ENCODE measurements at regions not wholly inside any gene's neighbourhood (a gene's known extent, or its start where the extent isn't known, plus 50 kb on each side); places are given as distances from the start of the nearest gene placed in this dataset.

GRCh38 chr1:73717976-73718375, 480.0 kb downstream of the LRRIQ3 start:
- TF ChIP-seq CTCF (conservative IDR thresholded peaks at IDR 0.05; ENCODE audit: low read depth in 2 of 2) (no peak), REST (IDR thresholded peaks at IDR 0.05; ENCODE audit: unreplicated experiment) (no peak), EZH2phosphoT487 (IDR thresholded peaks at IDR 0.05; ENCODE audit: unreplicated experiment) (no peak), POLR2AphosphoS5 (IDR thresholded peaks at IDR 0.05; ENCODE audit: low read depth) (no peak), EZH2 (IDR thresholded peaks at IDR 0.05; ENCODE audit: low read depth, unreplicated experiment) (no peak), CREB1 (CRISPR knock-in tag; IDR thresholded peaks at IDR 0.05; ENCODE audit: low read depth) (no peak), ZNF462 (CRISPR knock-in tag; IDR thresholded peaks at IDR 0.05) (no peak), ZNF114 (CRISPR knock-in tag; IDR thresholded peaks at IDR 0.05) (no peak)

All from GM23338 (cell line).